Brain microvascular endothelial cell (primary cell): ENCODE measurements at regions not wholly inside any gene's neighbourhood (a gene's known extent, or its start where the extent isn't known, plus 50 kb on each side); places are given as distances from the start of the nearest gene placed in this dataset.

Experiments
- DNase-seq: peaks from one replicate; pipeline ENCODE4 v3.0.0-alpha.2; 2020
- H3K27ac ChIP-seq: fragments of 250-450 bp; sonication (Bioruptor Pico); 2 replicates; pipeline ENCODE4 v1.5.1; 2020; ENCODE audit warnings: mild to moderate bottlenecking, moderate library complexity
- H3K27me3 ChIP-seq: fragments of 250-450 bp; sonication (Bioruptor Pico); replicated peaks from 2 replicates; pipeline ENCODE4 v1.5.1; 2020; ENCODE audit warnings: mild to moderate bottlenecking
- H3K36me3 ChIP-seq: fragments of 250-450 bp; sonication (Bioruptor Pico); replicated peaks from 2 replicates; pipeline ENCODE4 v1.5.1; 2020; ENCODE audit warnings: mild to moderate bottlenecking
- H3K4me3 ChIP-seq: 2 replicates; pipeline ENCODE4 v1.5.1; 2011; ENCODE audit warnings: low read depth, mild to moderate bottlenecking, control low read depth, low read length, moderate library complexity
- CTCF ChIP-seq: IDR thresholded peaks from 2 replicates; pipeline ENCODE4 v1.5.1; 2011; ENCODE audit warnings: low read depth, mild to moderate bottlenecking, moderate library complexity, low read length, control low read depth, inconsistent platforms; ENCODE audit errors: missing control alignments
- in situ Hi-C: cut with HindIII; loops from 2 replicates; pipeline ENCODE4 v1.10.0; 2017; ENCODE audit warnings: low sequenced_read_pairs, low pct_ligation_motif_present

GRCh38 chr9:126127591-126127990, 199.0 kb upstream of the MVB12B start:
- no peak overlapping the region for H3K27ac ChIP-seq
- TF ChIP-seq CTCF = no peak
- H3K4me3 ChIP-seq = no peak overlapping the region
- no peaks in the 10 kb centered on the region for H3K27me3 ChIP-seq
- no peak for DNase-seq
- no peaks in the 10 kb centered on the region for H3K36me3 ChIP-seq
- in situ Hi-C loops = no loop called here

- no peak overlapping the region for H3K4me3 ChIP-seq
- H3K27me3 ChIP-seq = no peaks in the 10 kb centered on the region
- no peak for DNase-seq
- in situ Hi-C loops = no loop called here
- H3K36me3 ChIP-seq = no peaks in the 10 kb centered on the region
- H3K27ac ChIP-seq = no peak overlapping the region
- no peak for TF ChIP-seq CTCF
These were observed 198.0 kb upstream of the MVB12B start for GRCh38 chr9:126128494-126129142.

- no peaks in the 10 kb centered on the region for H3K27me3 ChIP-seq
- in situ Hi-C loops = no loop called here
- H3K4me3 ChIP-seq = no peak overlapping the region
- no peak overlapping the region for H3K27ac ChIP-seq
- TF ChIP-seq CTCF = no peak
- DNase-seq = no peak
- no peaks in the 10 kb centered on the region for H3K36me3 ChIP-seq
These were observed 195.3 kb upstream of the MVB12B start for GRCh38 chr9:126131066-126132010.

GRCh38 chr9:126132746-126133145, 193.9 kb upstream of the MVB12B start:
- DNase-seq = no peak
- Histone ChIP-seq H3K4me3 (no peak overlapping the region), H3K27me3 (no peaks in the 10 kb centered on the region), H3K36me3 (no peaks in the 10 kb centered on the region), H3K27ac (no peak overlapping the region)
- TF ChIP-seq CTCF = no peak
- in situ Hi-C loops = no loop called here

- Histone ChIP-seq H3K27me3 (peaks cover 5% of the 10 kb centered on the region), H3K4me3 (no peak overlapping the region), H3K36me3 (no peaks in the 10 kb centered on the region), H3K27ac (no peak overlapping the region)
- in situ Hi-C loops = no loop called here
- no peak for TF ChIP-seq CTCF
- DNase-seq = no peak
These were observed 182.4 kb upstream of the MVB12B start for GRCh38 chr9:126144196-126144595.
